ENCODE measurements at regions not wholly inside any gene's neighbourhood (a gene's known extent, or its start where the extent isn't known, plus 50 kb on each side); places are given as distances from the start of the nearest gene placed in this dataset.
"Not testable (repeated sequence)": the region's sequence is repeated elsewhere in the genome, so short reads cannot be mapped to it uniquely, and the experiment has no call there.

GRCh38 chr7:109467729-109468128 is 898.1 kb downstream of the DNAJB9 start:
- not testable (repeated sequence) for DNase-seq (ENCODE audit: low read depth)

GRCh38 chr7:109473172-109473571 is 903.5 kb downstream of the DNAJB9 start:
- no peak for DNase-seq (ENCODE audit: low read depth)

- no peak for DNase-seq (ENCODE audit: low read depth)
These were observed 906.7 kb downstream of the DNAJB9 start for GRCh38 chr7:109476409-109476808.

GRCh38 chr7:109479388-109479787 is 909.7 kb downstream of the DNAJB9 start:
- DNase-seq (ENCODE audit: low read depth) = no peak

- DNase-seq (ENCODE audit: low read depth) = not testable (repeated sequence)
These were observed 920.9 kb downstream of the DNAJB9 start for GRCh38 chr7:109490607-109491006.

GRCh38 chr7:109497053-109497452 is 927.4 kb downstream of the DNAJB9 start:
- DNase-seq (ENCODE audit: low read depth) = no peak

- DNase-seq (ENCODE audit: low read depth) = no peak
These were observed 928.5 kb downstream of the DNAJB9 start for GRCh38 chr7:109498131-109498530.

GRCh38 chr7:109503421-109503820 is 933.7 kb downstream of the DNAJB9 start:
- no peak for DNase-seq (ENCODE audit: low read depth)

- DNase-seq (ENCODE audit: low read depth) = no peak
These were observed 952.9 kb downstream of the DNAJB9 start for GRCh38 chr7:109522585-109522984.

- DNase-seq (ENCODE audit: low read depth) = no peak
These were observed 958.2 kb downstream of the DNAJB9 start for GRCh38 chr7:109527833-109528232.

- no peak for DNase-seq (ENCODE audit: low read depth)
These were observed 960.0 kb downstream of the DNAJB9 start for GRCh38 chr7:109529712-109530111.

GRCh38 chr7:109532262-109532992 is 962.8 kb downstream of the DNAJB9 start:
- no peak for DNase-seq (ENCODE audit: low read depth)

GRCh38 chr7:109545686-109546085 is 976.0 kb downstream of the DNAJB9 start:
- DNase-seq (ENCODE audit: low read depth) = no peak

- no peak for DNase-seq (ENCODE audit: low read depth)
These were observed 980.0 kb downstream of the DNAJB9 start for GRCh38 chr7:109549471-109550193.

GRCh38 chr7:109552017-109552416 is 982.3 kb downstream of the DNAJB9 start:
- DNase-seq (ENCODE audit: low read depth) = no peak

GRCh38 chr7:109577265-109577664 is 1007.6 kb downstream of the DNAJB9 start:
- DNase-seq (ENCODE audit: low read depth) = no peak

GRCh38 chr7:109579901-109580300 is 1010.2 kb downstream of the DNAJB9 start:
- no peak for DNase-seq (ENCODE audit: low read depth)

- no peak for DNase-seq (ENCODE audit: low read depth)
These were observed 1012.5 kb downstream of the DNAJB9 start for GRCh38 chr7:109582211-109582610.

- DNase-seq (ENCODE audit: low read depth) = not testable (repeated sequence)
These were observed 1027.3 kb downstream of the DNAJB9 start for GRCh38 chr7:109596948-109597347.

GRCh38 chr7:109611656-109612055 is 1042.0 kb downstream of the DNAJB9 start:
- DNase-seq (ENCODE audit: low read depth) = no peak

- DNase-seq (ENCODE audit: low read depth) = no peak
These were observed 1046.9 kb downstream of the DNAJB9 start for GRCh38 chr7:109616551-109617069.

- no peak for DNase-seq (ENCODE audit: low read depth)
These were observed 1052.6 kb downstream of the DNAJB9 start for GRCh38 chr7:109622320-109622719.

GRCh38 chr7:109632890-109633289 is 1063.2 kb downstream of the DNAJB9 start:
- not testable (repeated sequence) for DNase-seq (ENCODE audit: low read depth)
